HFF-Myc (cell line): ENCODE measurements at regions not wholly inside any gene's neighbourhood (a gene's known extent, or its start where the extent isn't known, plus 50 kb on each side); places are given as distances from the start of the nearest gene placed in this dataset.
A peak's percentile ranks its signal among the peaks of the same experiment; 100 is the strongest.

ENCODE experiments used
- DNase-seq: peaks from one replicate; pipeline ENCODE4 v3.0.0-alpha.2; 2011; ENCODE audit warnings: low read depth; ENCODE audit errors: extremely low read depth
- H3K4me3 ChIP-seq: replicated peaks from 2 replicates; pipeline ENCODE4 v1.5.1; 2011; ENCODE audit warnings: low read depth, mild to moderate bottlenecking, control low read depth, low read length
- CTCF ChIP-seq: IDR thresholded peaks from 2 replicates; pipeline ENCODE4 v1.5.1; 2012; ENCODE audit warnings: mild to moderate bottlenecking, low read depth, low read length, control low read depth; ENCODE audit errors: missing control alignments

- H3K4me3 ChIP-seq: no peak overlapping the region
- TF ChIP-seq CTCF: no peak
- no peak for DNase-seq
Measured at GRCh38 chr6:148274809-148275208, 67.8 kb upstream of the SASH1 start.

DNA sequence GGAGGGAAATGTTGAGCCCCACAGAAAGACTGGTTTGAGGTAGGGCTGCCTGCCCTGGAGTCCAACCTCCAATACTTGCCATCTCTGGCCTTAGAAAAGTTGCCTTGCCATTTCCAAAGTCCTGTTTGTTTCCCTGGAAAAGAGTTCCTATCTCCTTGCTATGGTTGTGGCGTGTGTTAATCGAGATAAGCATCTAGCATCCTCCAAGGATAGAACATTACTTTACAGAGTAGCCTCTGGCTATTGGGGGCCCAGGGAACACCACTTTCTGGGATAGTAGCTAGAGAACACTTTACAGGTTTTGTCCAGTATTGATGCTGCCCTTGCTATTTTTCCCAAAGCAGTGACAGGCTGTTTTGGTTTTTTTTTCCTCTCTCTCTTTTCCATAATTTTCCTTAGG is 57.4 kb upstream of the SASH1 start:
- no peak for TF ChIP-seq CTCF
- no peak overlapping the region for H3K4me3 ChIP-seq
- no peak for DNase-seq

- H3K4me3 ChIP-seq: no peak overlapping the region
- no peak for TF ChIP-seq CTCF
- DNase-seq: no peak
Measured at GRCh38 chr6:148286563-148286962, 56.1 kb upstream of the SASH1 start.

DNA sequence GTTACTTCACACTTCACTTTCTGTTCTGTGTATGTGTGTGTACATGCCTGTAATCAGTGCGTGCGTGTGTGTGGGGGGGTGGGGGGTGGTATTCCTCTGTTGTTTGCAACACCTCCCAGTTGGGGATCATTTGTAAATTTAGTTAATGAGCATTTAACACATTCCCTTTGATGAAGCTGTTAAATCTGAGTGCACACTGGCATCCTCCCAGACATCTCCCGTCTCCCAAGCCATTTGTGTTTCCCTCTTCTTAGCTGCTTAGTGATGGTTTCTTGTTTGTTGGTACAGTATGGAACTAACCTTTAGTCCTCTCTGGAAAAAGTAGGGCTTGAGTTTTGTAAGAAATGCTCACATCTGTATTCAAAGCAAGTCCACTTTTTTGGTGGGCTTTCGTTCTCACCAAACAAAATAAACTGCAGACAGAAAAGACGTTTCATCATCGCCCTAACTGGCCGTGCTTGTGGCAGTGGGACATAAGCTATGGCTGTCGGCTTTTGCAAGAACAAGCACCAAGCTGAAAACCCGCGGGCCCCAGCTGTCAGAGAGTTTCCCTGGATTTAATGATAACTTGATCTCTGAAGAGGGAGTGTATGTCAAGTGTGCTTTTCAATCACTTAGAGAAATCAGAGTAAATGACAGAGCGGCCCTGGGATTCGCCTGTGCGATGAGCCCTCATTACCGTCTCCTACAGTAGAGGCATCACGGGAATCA is 54.9 kb upstream of the SASH1 start:
- no peak for DNase-seq
- no peak for TF ChIP-seq CTCF
- no peak overlapping the region for H3K4me3 ChIP-seq

- no peak for TF ChIP-seq CTCF
- DNase-seq: peak; percentile 38
- no peak overlapping the region for H3K4me3 ChIP-seq
Measured at GRCh38 chr6:148288541-148288940, 54.1 kb upstream of the SASH1 start.

DNA sequence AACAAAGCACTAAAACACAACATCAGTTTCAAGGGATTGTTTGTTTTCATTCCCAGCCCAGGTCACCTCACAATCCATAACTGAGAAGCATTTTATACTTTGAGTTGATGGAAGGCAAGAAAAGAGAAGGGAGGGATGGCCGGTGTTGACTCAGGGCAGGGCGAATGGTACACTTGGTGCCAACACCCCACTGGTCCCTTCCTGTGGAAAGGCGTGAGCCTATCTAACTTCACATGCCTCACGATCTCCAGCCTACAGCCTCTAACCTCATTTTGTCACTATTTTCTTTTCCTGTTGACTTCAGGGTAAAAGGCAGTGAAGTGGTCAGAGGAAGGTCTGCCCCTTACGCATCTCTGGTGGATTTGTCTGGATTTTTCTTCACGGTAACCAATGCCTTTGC is 53.5 kb upstream of the SASH1 start:
- no peak for DNase-seq
- H3K4me3 ChIP-seq: no peak overlapping the region
- no peak for TF ChIP-seq CTCF

GRCh38 chr6:148291876-148292275 is 50.8 kb upstream of the SASH1 start:
- no peak for TF ChIP-seq CTCF
- no peak overlapping the region for H3K4me3 ChIP-seq
- DNase-seq: no peak
